ENCODE measurements at regions not wholly inside any gene's neighbourhood (a gene's known extent, or its start where the extent isn't known, plus 50 kb on each side); places are given as distances from the start of the nearest gene placed in this dataset.

- TF ChIP-seq CTCF (conservative IDR thresholded peaks at IDR 0.05; ENCODE audit: low read depth, low read length) (no peak), EZH2 (IDR thresholded peaks at IDR 0.05; ENCODE audit: borderline replicate concordance, low read depth, low read length, poor library complexity, severe bottlenecking) (no peak)
- POLR2A ChIA-PET (ENCODE audit: low non-redundant PET): no interaction called here
- peaks cover 5% of the 10 kb centered on the region for H3K27me3 ChIP-seq (replicated peaks; ENCODE audit: insufficient read depth, low read depth, low read length, poor library complexity)
- H3K9me3 ChIP-seq (ENCODE audit: low read depth, low read length, poor library complexity, severe bottlenecking): no peaks in the 10 kb centered on the region
- CTCF ChIA-PET: no interaction called here
- DNase-seq (ENCODE audit: low spot score): no peak
- no TSS peak for BruUV-seq (replicated peaks)
- no peak overlapping the region for H3K27ac ChIP-seq (ENCODE audit: low read depth, low read length, poor library complexity, severe bottlenecking)
- no peaks in the 10 kb centered on the region for H3K36me3 ChIP-seq (ENCODE audit: insufficient read depth, low read length, poor library complexity, severe bottlenecking)
- H3K4me3 ChIP-seq (ENCODE audit: low read depth, low read length, poor library complexity, severe bottlenecking): no peak overlapping the region
- no peaks in the 10 kb centered on the region for H3K4me1 ChIP-seq (ENCODE audit: insufficient read depth, low read length, poor library complexity, severe bottlenecking)
- intact Hi-C loops (cut with micrococcal nuclease; ENCODE audit: unreplicated experiment): no loop called here
Measured at GRCh38 chr13:111981006-111981405, 85.9 kb upstream of the SOX1 start.

- no TSS peak for BruUV-seq (replicated peaks)
- POLR2A ChIA-PET (ENCODE audit: low non-redundant PET): no interaction called here
- CTCF ChIA-PET: no interaction called here
- intact Hi-C loops (cut with micrococcal nuclease; ENCODE audit: unreplicated experiment): no loop called here
- no peaks in the 10 kb centered on the region for H3K4me1 ChIP-seq (ENCODE audit: insufficient read depth, low read length, poor library complexity, severe bottlenecking)
- peaks cover 5% of the 10 kb centered on the region for H3K27me3 ChIP-seq (replicated peaks; ENCODE audit: insufficient read depth, low read depth, low read length, poor library complexity)
- H3K36me3 ChIP-seq (ENCODE audit: insufficient read depth, low read length, poor library complexity, severe bottlenecking): no peaks in the 10 kb centered on the region
- H3K9me3 ChIP-seq (ENCODE audit: low read depth, low read length, poor library complexity, severe bottlenecking): no peaks in the 10 kb centered on the region
- no peak overlapping the region for H3K27ac ChIP-seq (ENCODE audit: low read depth, low read length, poor library complexity, severe bottlenecking)
- no peak overlapping the region for H3K4me3 ChIP-seq (ENCODE audit: low read depth, low read length, poor library complexity, severe bottlenecking)
- DNase-seq (ENCODE audit: low spot score): no peak
- no peak for TF ChIP-seq CTCF (conservative IDR thresholded peaks at IDR 0.05; ENCODE audit: low read depth, low read length)
- TF ChIP-seq EZH2 (IDR thresholded peaks at IDR 0.05; ENCODE audit: borderline replicate concordance, low read depth, low read length, poor library complexity, severe bottlenecking): no peak
Measured at GRCh38 chr13:111981446-111982165, 85.3 kb upstream of the SOX1 start.

GRCh38 chr13:111984349-111984748 lies 82.6 kb upstream of the SOX1 start:
- CTCF ChIA-PET: no interaction called here
- intact Hi-C loops (cut with micrococcal nuclease; ENCODE audit: unreplicated experiment): no loop called here
- no peak for TF ChIP-seq CTCF (conservative IDR thresholded peaks at IDR 0.05; ENCODE audit: low read depth, low read length)
- TF ChIP-seq EZH2 (IDR thresholded peaks at IDR 0.05; ENCODE audit: borderline replicate concordance, low read depth, low read length, poor library complexity, severe bottlenecking): no peak

More at GRCh38 chr13:111984349-111984748, 82.6 kb upstream of the SOX1 start:
- no peaks in the 10 kb centered on the region for H3K9me3 ChIP-seq (ENCODE audit: low read depth, low read length, poor library complexity, severe bottlenecking)
- no peak for DNase-seq (ENCODE audit: low spot score)
- H3K27ac ChIP-seq (ENCODE audit: low read depth, low read length, poor library complexity, severe bottlenecking): no peak overlapping the region
- peaks cover 5% of the 10 kb centered on the region for H3K27me3 ChIP-seq (replicated peaks; ENCODE audit: insufficient read depth, low read depth, low read length, poor library complexity)
- no peaks in the 10 kb centered on the region for H3K4me1 ChIP-seq (ENCODE audit: insufficient read depth, low read length, poor library complexity, severe bottlenecking)
- H3K36me3 ChIP-seq (ENCODE audit: insufficient read depth, low read length, poor library complexity, severe bottlenecking): no peaks in the 10 kb centered on the region
- POLR2A ChIA-PET (ENCODE audit: low non-redundant PET): no interaction called here
- no peak overlapping the region for H3K4me3 ChIP-seq (ENCODE audit: low read depth, low read length, poor library complexity, severe bottlenecking)
- BruUV-seq (replicated peaks): no TSS peak

Data from A673 (cell line).